Right lobe of liver (tissue), 6 donors: ENCODE measurements at regions not wholly inside any gene's neighbourhood (a gene's known extent, or its start where the extent isn't known, plus 50 kb on each side); places are given as distances from the start of the nearest gene placed in this dataset.

Source experiments
- ATAC-seq, 4 donors: fragments of 200-7000 bp; cut with Tn5 transposase; one replicate each; pipeline ENCODE4 v1.9.1; 2020; ENCODE audit warnings: mild to moderate bottlenecking in 4 of 4, moderate library complexity in 4 of 4
- DNase-seq, 3 donors: peaks; one replicate each; pipeline ENCODE4 v3.0.0-alpha.2; 2020
- H3K27ac ChIP-seq, 3 donors: fragments of 200-600 bp; one replicate each; pipeline ENCODE4 v1.8.0; 2022
- H3K27me3 ChIP-seq, 2 donors: fragments of 200-600 bp; one replicate each; pipeline ENCODE4 v1.8.0; 2022
- H3K36me3 ChIP-seq, 4 donors: fragments of 200-600 bp; sonication (generic) in 1 of 4; one replicate each; pipeline versions ENCODE4 v1.5.1 to v1.8.0; 2017 to 2022; ENCODE audit warnings: control low read depth in 1 of 4
- H3K4me1 ChIP-seq, 4 donors: fragments of 200-600 bp; sonication (generic) in 1 of 4; one replicate each; pipeline versions ENCODE4 v1.5.1 to v1.8.0; 2017 to 2022; ENCODE audit warnings: control low read depth in 1 of 4
- H3K4me3 ChIP-seq, 3 donors: fragments of 200-600 bp; one replicate each; pipeline ENCODE4 v1.8.0; 2022
- H3K9me3 ChIP-seq, 4 donors: fragments of 200-600 bp; sonication (generic) in 1 of 4; one replicate each; pipeline versions ENCODE4 v1.5.1 to v1.8.0; 2017 to 2022; ENCODE audit warnings: control low read depth in 1 of 4
- POLR2A ChIP-seq: fragments of 450-650 bp; IDR thresholded peaks from one replicate; pipeline ENCODE4 v1.6.1; 2017; ENCODE audit warnings: antibody characterized with exemption, mild to moderate bottlenecking
- WGBS: methylation state at CpG from one replicate; pipeline ENCODE4 v1.1.6; 2018; ENCODE audit warnings: low coverage, low lambda C conversion rate; ENCODE audit not compliant: insufficient coverage; ENCODE audit errors: missing lambda C conversion rate; 5-methylcytosine and 5-hydroxymethylcytosine counted together
- intact Hi-C, 2 donors: fragments of 100-400 bp; cut with DNase I; formaldehyde crosslinking; loops; one replicate each; pipeline versions ENCODE4 v1.11.2 to v1.14.1; 2022
- TF ChIP-seq, protein P1 (sequence below), 4 donors: fragments of 200-600 bp in 3 of 4; fragments of 450-650 bp in 1 of 4; IDR thresholded peaks; one replicate each; pipeline versions ENCODE4 v1.5.1 to v1.8.0; 2016 to 2022; ENCODE audit warnings: antibody characterized with exemption in 4 of 4, mild to moderate bottlenecking in 2 of 4
- donor health status: DM: no; HTN: yes; CAD: no.
- donor health status: DM: no; HTN: no; CAD: no.
- donor health status: DM: no; HTN: no; CAD: no.
- donor health status: DM: no; HTN: yes; CAD: no.
- donor health status: DM: no; HTN: yes; CAD: no.

DNA sequence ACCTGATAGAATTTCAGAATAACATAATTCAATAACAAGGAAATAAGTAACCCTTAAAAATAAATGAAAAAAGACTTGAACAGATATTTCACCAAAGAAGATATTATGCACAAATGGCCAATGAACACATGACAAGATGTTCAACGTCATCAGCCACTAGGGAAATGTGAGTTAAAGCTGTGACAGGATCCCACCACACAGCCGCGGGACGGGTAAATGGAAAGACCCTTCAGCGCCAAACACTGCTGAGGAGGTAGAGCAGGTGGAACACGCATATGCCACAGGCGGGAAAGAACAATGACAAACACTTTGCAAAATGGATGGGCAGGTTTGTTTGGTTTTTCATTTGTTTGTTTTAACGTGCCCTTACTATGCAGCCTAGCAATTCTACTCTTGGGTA is 86.1 kb upstream of the RNF32 start:
- ATAC-seq = no peak
- no peaks in the 10 kb centered on the region for H3K36me3 ChIP-seq
- 95% methylated on average over 8 of the region's 8 CpGs for WGBS

DNA sequence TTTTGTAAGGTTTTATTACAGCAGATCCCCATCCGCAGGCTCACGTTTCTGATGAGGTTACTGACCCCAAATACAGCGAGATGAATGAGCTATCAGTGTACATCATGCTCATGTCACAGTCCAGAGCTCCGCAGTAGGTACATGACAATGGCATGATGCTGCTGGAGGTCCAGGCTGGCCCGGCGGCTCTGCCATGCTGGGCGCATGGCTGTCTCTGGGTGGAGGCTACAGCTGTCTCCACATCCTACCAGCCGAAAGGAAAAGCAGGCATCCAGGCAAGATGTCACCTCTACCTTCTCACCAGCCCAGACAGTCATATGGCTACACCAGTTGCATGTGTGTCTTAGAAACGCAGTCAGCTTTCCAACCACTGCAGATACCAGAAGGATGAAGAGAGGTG is 90.9 kb upstream of the RNF32 start:
- H3K36me3 ChIP-seq = no peaks in the 10 kb centered on the region
- no CpG with 5 or more reads among the region's 9 CpGs for WGBS
- DNase-seq (no peak), ATAC-seq (no peak)
- H3K4me3 ChIP-seq = no peak overlapping the region
- intact Hi-C loops = no loop called here
- no peaks in the 10 kb centered on the region for H3K27me3 ChIP-seq
- peaks cover 0 to 8% (median 0%) of the 10 kb centered on the region in 4 donors for H3K4me1 ChIP-seq
- TF ChIP-seq POLR2A = no peak
- TF ChIP-seq, protein P1, sequence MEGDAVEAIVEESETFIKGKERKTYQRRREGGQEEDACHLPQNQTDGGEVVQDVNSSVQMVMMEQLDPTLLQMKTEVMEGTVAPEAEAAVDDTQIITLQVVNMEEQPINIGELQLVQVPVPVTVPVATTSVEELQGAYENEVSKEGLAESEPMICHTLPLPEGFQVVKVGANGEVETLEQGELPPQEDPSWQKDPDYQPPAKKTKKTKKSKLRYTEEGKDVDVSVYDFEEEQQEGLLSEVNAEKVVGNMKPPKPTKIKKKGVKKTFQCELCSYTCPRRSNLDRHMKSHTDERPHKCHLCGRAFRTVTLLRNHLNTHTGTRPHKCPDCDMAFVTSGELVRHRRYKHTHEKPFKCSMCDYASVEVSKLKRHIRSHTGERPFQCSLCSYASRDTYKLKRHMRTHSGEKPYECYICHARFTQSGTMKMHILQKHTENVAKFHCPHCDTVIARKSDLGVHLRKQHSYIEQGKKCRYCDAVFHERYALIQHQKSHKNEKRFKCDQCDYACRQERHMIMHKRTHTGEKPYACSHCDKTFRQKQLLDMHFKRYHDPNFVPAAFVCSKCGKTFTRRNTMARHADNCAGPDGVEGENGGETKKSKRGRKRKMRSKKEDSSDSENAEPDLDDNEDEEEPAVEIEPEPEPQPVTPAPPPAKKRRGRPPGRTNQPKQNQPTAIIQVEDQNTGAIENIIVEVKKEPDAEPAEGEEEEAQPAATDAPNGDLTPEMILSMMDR (IDR thresholded peaks at IDR 0.05) = no peak
- no peaks in the 10 kb centered on the region for H3K9me3 ChIP-seq
- no peak overlapping the region for H3K27ac ChIP-seq

More for the DNA sequence above, 86.1 kb upstream of the RNF32 start:
- H3K27ac ChIP-seq = no peak overlapping the region
- intact Hi-C loops = no loop called here
- TF ChIP-seq, protein P1 (IDR thresholded peaks at IDR 0.05) = no peak
- TF ChIP-seq POLR2A = no peak
- no peak for DNase-seq
- H3K4me3 ChIP-seq = no peak overlapping the region
- no peaks in the 10 kb centered on the region for H3K4me1 ChIP-seq
- H3K27me3 ChIP-seq = no peaks in the 10 kb centered on the region
- H3K9me3 ChIP-seq = no peaks in the 10 kb centered on the region

DNA sequence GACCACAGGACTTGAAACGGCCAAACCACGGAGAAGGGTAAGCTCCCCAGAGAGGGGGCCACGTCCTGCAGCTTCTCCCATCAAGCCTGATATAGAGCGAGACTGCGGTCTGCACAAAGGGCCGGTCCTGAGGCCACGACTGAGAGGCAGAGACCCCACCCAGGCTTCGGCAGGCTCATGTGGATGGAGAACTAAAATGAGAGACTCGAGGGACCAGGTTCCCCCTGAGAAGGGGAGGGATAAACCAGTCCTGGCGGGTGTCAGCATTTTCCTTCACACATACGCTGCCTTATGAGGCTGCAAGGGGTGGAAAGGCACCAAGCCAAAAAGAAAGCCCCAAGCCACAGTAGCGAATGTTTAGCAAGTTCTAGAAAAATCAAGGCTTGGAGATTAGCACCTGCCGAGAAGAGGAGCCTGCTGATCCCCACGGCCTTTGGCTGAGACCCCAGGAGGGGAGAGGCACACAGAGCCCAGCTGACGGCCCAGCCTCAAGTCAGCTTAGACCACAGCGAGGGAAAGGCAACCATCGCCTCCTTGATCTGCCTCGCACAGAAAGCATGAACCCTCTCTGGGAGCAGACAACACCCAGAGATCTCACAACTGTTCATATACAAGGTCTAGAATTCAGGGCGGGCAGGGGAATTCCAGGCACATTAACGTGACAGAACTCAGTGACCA is 92.6 kb upstream of the RNF32 start:
- Histone ChIP-seq H3K27me3 (no peaks in the 10 kb centered on the region), H3K9me3 (no peaks in the 10 kb centered on the region), H3K36me3 (no peaks in the 10 kb centered on the region), H3K4me3 (no peak overlapping the region), H3K4me1 (peaks cover 0 to 8% (median 0%) of the 10 kb centered on the region in 4 donors), H3K27ac (no peak overlapping the region)
- WGBS = 74% methylated on average over 14 of the region's 20 CpGs
- intact Hi-C loops = no loop called here
- DNase-seq = no peak
- ATAC-seq = no peak
- TF ChIP-seq POLR2A = no peak
- TF ChIP-seq, protein P1 (IDR thresholded peaks at IDR 0.05) = no peak

DNA sequence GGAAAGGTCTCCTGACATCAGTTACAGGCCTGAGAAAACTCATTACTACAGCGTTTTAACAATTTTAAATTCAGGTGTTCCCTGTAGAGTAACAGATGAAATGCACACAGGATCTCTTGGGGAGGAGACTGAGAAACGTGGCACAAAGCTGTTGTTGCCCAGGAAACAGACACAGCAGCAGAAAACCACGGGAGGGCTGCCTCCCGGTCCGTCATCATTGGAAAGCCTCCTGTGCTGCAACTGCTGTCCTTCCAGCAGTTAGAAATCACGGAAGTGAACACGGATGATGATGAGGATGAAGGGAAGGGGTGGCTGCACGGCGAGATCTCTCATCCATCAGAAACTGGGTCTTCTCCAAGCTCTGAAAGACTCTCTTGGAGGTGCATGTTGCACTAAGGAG is 94.6 kb upstream of the RNF32 start:
- H3K36me3 ChIP-seq = no peaks in the 10 kb centered on the region
- H3K9me3 ChIP-seq = no peaks in the 10 kb centered on the region
- no peak overlapping the region for H3K27ac ChIP-seq
- intact Hi-C loops = no loop called here
- H3K4me1 ChIP-seq = peaks cover 0 to 8% (median 0%) of the 10 kb centered on the region in 4 donors
- no peak for TF ChIP-seq POLR2A
- TF ChIP-seq, protein P1 (IDR thresholded peaks at IDR 0.05) = no peak
- no peaks in the 10 kb centered on the region for H3K27me3 ChIP-seq
- no peak overlapping the region for H3K4me3 ChIP-seq
- DNase-seq (no peak), ATAC-seq (no peak)
- WGBS = 68% methylated on average over 5 of the region's 9 CpGs
